ENCODE measurements at regions not wholly inside any gene's neighbourhood (a gene's known extent, or its start where the extent isn't known, plus 50 kb on each side); places are given as distances from the start of the nearest gene placed in this dataset.

DNA sequence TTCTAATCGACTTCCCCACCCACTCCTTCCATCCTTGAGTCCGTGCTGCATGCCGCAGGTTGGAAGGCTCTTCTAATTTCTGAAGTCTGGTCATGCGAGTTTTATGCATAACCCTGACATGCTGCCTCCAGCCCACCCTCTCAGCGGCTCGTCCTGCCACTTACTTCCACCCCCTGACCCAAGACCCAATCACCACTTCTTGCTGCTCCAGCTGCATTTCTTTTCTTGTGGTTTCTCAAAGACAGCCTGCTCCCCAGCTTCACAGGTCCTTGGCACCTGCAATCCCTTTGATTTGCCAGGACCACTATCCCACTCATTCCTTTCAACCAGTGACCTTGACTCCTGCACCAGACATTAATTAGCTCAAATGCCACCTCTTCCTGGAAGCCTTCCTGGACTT lies 486.7 kb downstream of the VRK1 start:
- no peaks in the 10 kb centered on the region for H3K36me3 ChIP-seq (ENCODE audit: control insufficient read depth in 5 of 5, insufficient read depth in 5 of 5, low read length in 5 of 5)
- H3K27me3 ChIP-seq (ENCODE audit: control insufficient read depth in 5 of 5, insufficient read depth in 4 of 5, low read length in 5 of 5) = peaks cover 0 to 10% (median under 1%) of the 10 kb centered on the region in 5 donors
- H3K27ac ChIP-seq (ENCODE audit: low read depth, low read length) = no peak overlapping the region
- H3K4me1 ChIP-seq (ENCODE audit: control insufficient read depth in 5 of 5, insufficient read depth in 5 of 5, low read length in 5 of 5) = no peaks in the 10 kb centered on the region
- no peak overlapping the region for H3K9ac ChIP-seq (ENCODE audit: low read length in 5 of 5)
- no peak overlapping the region for H3K4me3 ChIP-seq (ENCODE audit: low read depth in 1 of 5, low read length in 5 of 5)
- no peaks in the 10 kb centered on the region for H3K9me3 ChIP-seq (ENCODE audit: control insufficient read depth in 5 of 5, low read length in 5 of 5)

GRCh38 chr14:97287956-97288355 lies 490.8 kb downstream of the VRK1 start:
- H3K9ac ChIP-seq (ENCODE audit: low read length in 5 of 5) = no peak overlapping the region
- no peak overlapping the region for H3K27ac ChIP-seq (ENCODE audit: low read depth, low read length)
- no peaks in the 10 kb centered on the region for H3K9me3 ChIP-seq (ENCODE audit: control insufficient read depth in 5 of 5, low read length in 5 of 5)
- no peaks in the 10 kb centered on the region for H3K4me1 ChIP-seq (ENCODE audit: control insufficient read depth in 5 of 5, insufficient read depth in 5 of 5, low read length in 5 of 5)
- H3K4me3 ChIP-seq (ENCODE audit: low read depth in 1 of 5, low read length in 5 of 5) = no peak overlapping the region
- H3K36me3 ChIP-seq (ENCODE audit: control insufficient read depth in 5 of 5, insufficient read depth in 5 of 5, low read length in 5 of 5) = no peaks in the 10 kb centered on the region
- peaks cover 0 to 13% (median 8%) of the 10 kb centered on the region in 5 donors for H3K27me3 ChIP-seq (ENCODE audit: control insufficient read depth in 5 of 5, insufficient read depth in 4 of 5, low read length in 5 of 5)

GRCh38 chr14:97290065-97290464 lies 492.9 kb downstream of the VRK1 start:
- Histone ChIP-seq H3K4me3 (ENCODE audit: low read depth in 1 of 5, low read length in 5 of 5) (no peak overlapping the region), H3K9ac (ENCODE audit: low read length in 5 of 5) (no peak overlapping the region), H3K27me3 (ENCODE audit: control insufficient read depth in 5 of 5, insufficient read depth in 4 of 5, low read length in 5 of 5) (peaks cover 0 to 13% (median 8%) of the 10 kb centered on the region in 5 donors), H3K4me1 (ENCODE audit: control insufficient read depth in 5 of 5, insufficient read depth in 5 of 5, low read length in 5 of 5) (no peaks in the 10 kb centered on the region), H3K36me3 (ENCODE audit: control insufficient read depth in 5 of 5, insufficient read depth in 5 of 5, low read length in 5 of 5) (no peaks in the 10 kb centered on the region), H3K27ac (ENCODE audit: low read depth, low read length) (no peak overlapping the region), H3K9me3 (ENCODE audit: control insufficient read depth in 5 of 5, low read length in 5 of 5) (no peaks in the 10 kb centered on the region)

- no peak overlapping the region for H3K4me3 ChIP-seq (ENCODE audit: low read depth in 1 of 5, low read length in 5 of 5)
- no peak overlapping the region for H3K27ac ChIP-seq (ENCODE audit: low read depth, low read length)
- no peaks in the 10 kb centered on the region for H3K36me3 ChIP-seq (ENCODE audit: control insufficient read depth in 5 of 5, insufficient read depth in 5 of 5, low read length in 5 of 5)
- no peak overlapping the region for H3K9ac ChIP-seq (ENCODE audit: low read length in 5 of 5)
- H3K27me3 ChIP-seq (ENCODE audit: control insufficient read depth in 5 of 5, insufficient read depth in 4 of 5, low read length in 5 of 5) = peaks cover 0 to 13% (median 8%) of the 10 kb centered on the region in 5 donors
- H3K9me3 ChIP-seq (ENCODE audit: control insufficient read depth in 5 of 5, low read length in 5 of 5) = no peaks in the 10 kb centered on the region
- no peaks in the 10 kb centered on the region for H3K4me1 ChIP-seq (ENCODE audit: control insufficient read depth in 5 of 5, insufficient read depth in 5 of 5, low read length in 5 of 5)
Observed at GRCh38 chr14:97290977-97291376, 493.8 kb downstream of the VRK1 start.

DNA sequence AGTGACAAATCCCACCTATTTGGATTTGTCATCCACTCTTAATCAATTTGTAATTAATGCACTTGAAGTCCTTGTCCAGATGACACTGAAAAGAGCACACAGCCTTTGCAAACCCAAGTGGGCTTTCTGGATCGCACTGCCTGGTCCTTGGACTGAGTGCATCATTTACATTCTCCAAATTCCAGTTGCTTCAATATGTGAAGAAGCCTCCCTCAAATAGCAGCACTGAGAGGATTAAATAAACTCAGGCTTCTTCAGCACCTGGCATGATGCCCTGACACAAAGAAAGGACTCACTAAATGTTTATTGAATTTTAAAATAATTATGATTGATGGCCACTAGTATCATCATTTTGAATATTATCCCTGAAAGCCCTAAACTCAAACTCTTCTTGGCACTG lies 496.5 kb downstream of the VRK1 start:
- Histone ChIP-seq H3K27ac (ENCODE audit: low read depth, low read length) (no peak overlapping the region), H3K9me3 (ENCODE audit: control insufficient read depth in 5 of 5, low read length in 5 of 5) (no peaks in the 10 kb centered on the region), H3K4me1 (ENCODE audit: control insufficient read depth in 5 of 5, insufficient read depth in 5 of 5, low read length in 5 of 5) (no peaks in the 10 kb centered on the region), H3K27me3 (ENCODE audit: control insufficient read depth in 5 of 5, insufficient read depth in 4 of 5, low read length in 5 of 5) (peaks cover 0 to 20% (median 11%) of the 10 kb centered on the region in 5 donors), H3K9ac (ENCODE audit: low read length in 5 of 5) (no peak overlapping the region), H3K36me3 (ENCODE audit: control insufficient read depth in 5 of 5, insufficient read depth in 5 of 5, low read length in 5 of 5) (no peaks in the 10 kb centered on the region), H3K4me3 (ENCODE audit: low read depth in 1 of 5, low read length in 5 of 5) (no peak overlapping the region)

DNA sequence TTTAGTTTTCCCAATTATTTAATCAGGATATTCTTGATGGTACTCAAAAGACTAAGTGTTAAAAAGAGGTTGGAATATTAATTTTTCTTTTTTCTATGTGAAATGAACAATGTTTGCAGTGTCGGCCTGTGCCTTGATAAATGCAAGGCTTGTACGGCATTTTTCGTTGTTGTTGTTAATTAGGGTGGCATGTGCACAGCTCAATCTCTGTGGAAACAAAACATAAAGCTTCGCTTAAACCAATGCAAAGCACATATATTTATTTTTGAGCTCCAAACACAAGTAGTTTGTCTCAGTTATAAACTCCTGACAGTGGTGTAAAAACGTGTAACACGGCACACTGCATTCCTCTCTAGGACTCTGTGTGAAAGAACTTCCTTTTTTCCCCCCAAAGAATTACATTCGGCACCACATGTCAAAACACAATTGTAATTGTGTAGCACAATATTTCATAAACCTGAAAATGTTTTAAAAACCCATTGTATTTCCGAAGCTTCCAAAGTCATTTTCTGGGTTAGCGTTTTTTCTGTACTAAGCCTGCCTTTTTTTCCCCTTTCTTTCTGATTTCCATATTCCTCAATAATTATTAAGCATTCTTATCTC lies 498.0 kb downstream of the VRK1 start:
- Histone ChIP-seq H3K9ac (ENCODE audit: low read length in 5 of 5) (no peak overlapping the region), H3K36me3 (ENCODE audit: control insufficient read depth in 5 of 5, insufficient read depth in 5 of 5, low read length in 5 of 5) (no peaks in the 10 kb centered on the region), H3K4me1 (ENCODE audit: control insufficient read depth in 5 of 5, insufficient read depth in 5 of 5, low read length in 5 of 5) (no peaks in the 10 kb centered on the region), H3K9me3 (ENCODE audit: control insufficient read depth in 5 of 5, low read length in 5 of 5) (no peaks in the 10 kb centered on the region), H3K4me3 (ENCODE audit: low read depth in 1 of 5, low read length in 5 of 5) (no peak overlapping the region), H3K27me3 (ENCODE audit: control insufficient read depth in 5 of 5, insufficient read depth in 4 of 5, low read length in 5 of 5) (peaks cover 0 to 12% (median 5%) of the 10 kb centered on the region in 5 donors), H3K27ac (ENCODE audit: low read depth, low read length) (no peak overlapping the region)

DNA sequence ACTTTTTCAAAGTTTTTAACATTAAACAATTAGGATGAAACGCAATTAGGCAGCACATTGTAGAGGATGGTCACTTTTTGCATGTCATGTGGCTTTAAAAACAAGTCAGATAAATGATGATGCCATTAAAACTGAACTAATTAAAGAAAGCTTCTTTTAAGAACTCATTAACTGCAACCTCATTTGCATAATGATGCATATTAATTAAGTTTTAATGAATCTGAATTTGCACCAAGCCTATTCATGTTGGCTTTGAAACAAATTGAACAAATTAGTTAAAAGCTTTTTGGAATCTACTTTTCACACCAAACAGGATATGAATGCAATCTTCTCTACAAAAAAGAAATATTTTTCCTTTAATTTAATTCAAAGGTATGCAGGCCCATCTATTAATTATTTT lies 499.0 kb downstream of the VRK1 start:
- Histone ChIP-seq H3K4me1 (ENCODE audit: control insufficient read depth in 5 of 5, insufficient read depth in 5 of 5, low read length in 5 of 5) (no peaks in the 10 kb centered on the region), H3K4me3 (ENCODE audit: low read depth in 1 of 5, low read length in 5 of 5) (no peak overlapping the region), H3K9me3 (ENCODE audit: control insufficient read depth in 5 of 5, low read length in 5 of 5) (no peaks in the 10 kb centered on the region), H3K27ac (ENCODE audit: low read depth, low read length) (no peak overlapping the region), H3K27me3 (ENCODE audit: control insufficient read depth in 5 of 5, insufficient read depth in 4 of 5, low read length in 5 of 5) (peaks cover 0 to 8% (median 3%) of the 10 kb centered on the region in 5 donors), H3K9ac (ENCODE audit: low read length in 5 of 5) (no peak overlapping the region), H3K36me3 (ENCODE audit: control insufficient read depth in 5 of 5, insufficient read depth in 5 of 5, low read length in 5 of 5) (no peaks in the 10 kb centered on the region)

DNA sequence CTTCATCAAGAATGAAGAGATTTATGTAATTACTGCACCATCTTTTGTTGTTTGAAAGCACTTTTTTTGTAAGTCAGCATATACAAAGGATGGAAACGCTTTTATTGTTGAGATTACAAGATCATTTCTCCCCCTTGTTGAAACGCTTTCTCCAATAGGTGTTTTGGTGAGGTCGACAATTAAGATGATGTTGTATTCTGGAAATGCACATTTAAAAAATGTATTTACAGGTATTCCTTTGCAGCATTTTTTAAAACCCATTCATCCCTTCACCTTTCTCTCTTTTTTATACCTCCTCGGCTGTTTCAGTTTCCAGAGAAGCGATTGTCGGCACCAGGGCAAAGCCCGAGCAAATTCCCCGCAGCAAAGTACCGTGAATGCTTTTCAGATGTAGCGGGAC lies 499.9 kb downstream of the VRK1 start:
- no peaks in the 10 kb centered on the region for H3K9me3 ChIP-seq (ENCODE audit: control insufficient read depth in 5 of 5, low read length in 5 of 5)
- no peaks in the 10 kb centered on the region for H3K4me1 ChIP-seq (ENCODE audit: control insufficient read depth in 5 of 5, insufficient read depth in 5 of 5, low read length in 5 of 5)
- H3K36me3 ChIP-seq (ENCODE audit: control insufficient read depth in 5 of 5, insufficient read depth in 5 of 5, low read length in 5 of 5) = no peaks in the 10 kb centered on the region
- no peak overlapping the region for H3K27ac ChIP-seq (ENCODE audit: low read depth, low read length)
- peaks cover 0 to 8% (median 3%) of the 10 kb centered on the region in 5 donors for H3K27me3 ChIP-seq (ENCODE audit: control insufficient read depth in 5 of 5, insufficient read depth in 4 of 5, low read length in 5 of 5)
- H3K4me3 ChIP-seq (ENCODE audit: low read depth in 1 of 5, low read length in 5 of 5) = no peak overlapping the region
- H3K9ac ChIP-seq (ENCODE audit: low read length in 5 of 5) = no peak overlapping the region

DNA sequence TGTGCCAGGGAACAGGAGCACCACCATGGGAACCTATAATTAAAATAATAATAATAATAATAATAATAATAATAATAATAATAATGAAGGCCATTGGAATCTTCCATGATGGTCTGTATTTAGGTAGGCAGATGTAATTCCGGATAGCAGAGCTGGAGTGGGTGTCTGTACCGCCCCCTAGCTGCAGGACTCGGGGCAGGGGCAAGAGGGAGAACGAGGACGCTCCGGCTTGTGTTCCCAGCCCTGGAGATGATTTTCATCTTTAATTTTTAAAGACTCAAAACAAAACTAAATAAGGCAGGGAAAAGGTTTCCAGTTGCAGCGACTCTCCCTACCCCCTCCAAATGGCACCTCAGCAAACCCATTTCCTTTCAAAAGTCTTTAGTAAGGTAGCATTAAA lies 501.1 kb downstream of the VRK1 start:
- Histone ChIP-seq H3K27ac (ENCODE audit: low read depth, low read length) (no peak overlapping the region), H3K27me3 (ENCODE audit: control insufficient read depth in 5 of 5, insufficient read depth in 4 of 5, low read length in 5 of 5) (peaks cover 0 to 8% (median 3%) of the 10 kb centered on the region in 5 donors), H3K9me3 (ENCODE audit: control insufficient read depth in 5 of 5, low read length in 5 of 5) (no peaks in the 10 kb centered on the region), H3K4me3 (ENCODE audit: low read depth in 1 of 5, low read length in 5 of 5) (no peak overlapping the region), H3K9ac (ENCODE audit: low read length in 5 of 5) (no peak overlapping the region), H3K36me3 (ENCODE audit: control insufficient read depth in 5 of 5, insufficient read depth in 5 of 5, low read length in 5 of 5) (no peaks in the 10 kb centered on the region), H3K4me1 (ENCODE audit: control insufficient read depth in 5 of 5, insufficient read depth in 5 of 5, low read length in 5 of 5) (no peaks in the 10 kb centered on the region)

DNA sequence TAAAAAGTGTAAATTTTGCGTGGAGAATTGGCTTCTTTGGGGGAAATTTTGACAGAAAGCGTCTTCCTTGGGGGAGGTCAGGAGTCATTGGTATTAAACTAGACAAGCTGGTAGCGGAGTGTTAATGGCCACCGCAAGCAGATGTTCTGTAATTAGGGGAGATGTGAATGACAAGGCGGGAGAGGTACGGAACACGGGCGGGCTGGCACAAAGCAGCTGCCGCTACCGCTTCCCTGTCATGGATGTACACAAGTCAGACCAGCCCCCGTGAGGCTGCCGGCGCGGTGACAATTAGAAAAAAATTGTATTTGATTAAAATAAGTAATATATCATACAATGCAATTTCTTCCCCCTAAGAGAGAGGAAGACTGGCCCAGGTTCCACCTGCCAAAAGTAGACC lies 501.6 kb downstream of the VRK1 start:
- H3K4me1 ChIP-seq (ENCODE audit: control insufficient read depth in 5 of 5, insufficient read depth in 5 of 5, low read length in 5 of 5) = no peaks in the 10 kb centered on the region
- no peak overlapping the region for H3K4me3 ChIP-seq (ENCODE audit: low read depth in 1 of 5, low read length in 5 of 5)
- H3K27ac ChIP-seq (ENCODE audit: low read depth, low read length) = no peak overlapping the region
- H3K9me3 ChIP-seq (ENCODE audit: control insufficient read depth in 5 of 5, low read length in 5 of 5) = no peaks in the 10 kb centered on the region
- H3K36me3 ChIP-seq (ENCODE audit: control insufficient read depth in 5 of 5, insufficient read depth in 5 of 5, low read length in 5 of 5) = no peaks in the 10 kb centered on the region
- H3K27me3 ChIP-seq (ENCODE audit: control insufficient read depth in 5 of 5, insufficient read depth in 4 of 5, low read length in 5 of 5) = peaks cover 0 to 8% (median 3%) of the 10 kb centered on the region in 5 donors
- no peak overlapping the region for H3K9ac ChIP-seq (ENCODE audit: low read length in 5 of 5)

Measured in subcutaneous abdominal adipose tissue (tissue), 5 donors.